ENCODE measurements at regions not wholly inside any gene's neighbourhood (a gene's known extent, or its start where the extent isn't known, plus 50 kb on each side); places are given as distances from the start of the nearest gene placed in this dataset.

DNA sequence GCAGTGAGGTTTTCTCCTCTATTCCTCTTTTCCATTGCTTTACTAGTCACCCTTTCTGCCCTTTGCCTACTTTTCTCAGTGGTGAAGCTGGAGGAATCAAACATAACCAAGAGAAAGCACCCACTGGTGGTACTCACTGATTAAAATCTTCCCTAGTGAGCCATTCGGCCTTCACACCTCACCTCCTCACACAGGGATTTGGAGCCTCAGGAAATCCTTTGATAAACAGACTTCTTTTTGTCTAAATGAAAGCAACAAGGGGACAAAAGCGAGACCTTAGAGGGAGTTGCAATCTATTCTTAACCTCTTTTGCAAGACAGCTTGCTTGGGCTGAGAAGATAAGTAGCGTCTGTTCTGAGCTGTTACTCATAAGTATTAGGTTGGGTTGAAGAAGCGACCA, 572.6 kb downstream of the ZNF674 start:
- TF ChIP-seq POLR2AphosphoS5 (IDR thresholded peaks at IDR 0.05; ENCODE audit: low read depth): no peak
- no peak for TF ChIP-seq GABPA (IDR thresholded peaks at IDR 0.05; ENCODE audit: low read depth)
- no peak for TF ChIP-seq SPI1 (IDR thresholded peaks at IDR 0.05; ENCODE audit: borderline replicate concordance, low read depth)
- no peak for TF ChIP-seq REST (IDR thresholded peaks at IDR 0.05; ENCODE audit: insufficient replicate concordance, low read depth)
- TF ChIP-seq CTCF (IDR thresholded peaks at IDR 0.05; ENCODE audit: insufficient read depth, low read length): no peak
- no peak for DNase-seq (ENCODE audit: low read depth in 1 of 2, low spot score in 1 of 2)
- Histone ChIP-seq H3K4me3 (replicated peaks; ENCODE audit: insufficient read depth, low read length) (no peak overlapping the region), H3K27ac (replicated peaks) (no peak overlapping the region), H3K27me3 (ENCODE audit: insufficient read depth, poor library complexity, severe bottlenecking) (no peaks in the 10 kb centered on the region)

- Histone ChIP-seq H3K27me3 (ENCODE audit: insufficient read depth, poor library complexity, severe bottlenecking) (no peaks in the 10 kb centered on the region), H3K4me3 (replicated peaks; ENCODE audit: insufficient read depth, low read length) (no peak overlapping the region), H3K27ac (replicated peaks) (no peak overlapping the region)
- no peak for TF ChIP-seq SPI1 (IDR thresholded peaks at IDR 0.05; ENCODE audit: borderline replicate concordance, low read depth)
- no peak for TF ChIP-seq CTCF (IDR thresholded peaks at IDR 0.05; ENCODE audit: insufficient read depth, low read length)
- no peak for TF ChIP-seq REST (IDR thresholded peaks at IDR 0.05; ENCODE audit: insufficient replicate concordance, low read depth)
- TF ChIP-seq POLR2AphosphoS5 (IDR thresholded peaks at IDR 0.05; ENCODE audit: low read depth): no peak
- TF ChIP-seq GABPA (IDR thresholded peaks at IDR 0.05; ENCODE audit: low read depth): no peak
- DNase-seq (ENCODE audit: low read depth in 1 of 2, low spot score in 1 of 2): no peak
Measured at GRCh38 chrX:45959567-45959966, 585.7 kb downstream of the ZNF674 start.

- TF ChIP-seq POLR2AphosphoS5 (IDR thresholded peaks at IDR 0.05; ENCODE audit: low read depth) (no peak), REST (IDR thresholded peaks at IDR 0.05; ENCODE audit: insufficient replicate concordance, low read depth) (no peak), CTCF (IDR thresholded peaks at IDR 0.05; ENCODE audit: insufficient read depth, low read length) (no peak)
- Histone ChIP-seq H3K27ac (replicated peaks) (no peak overlapping the region), H3K4me3 (replicated peaks; ENCODE audit: insufficient read depth, low read length) (no peak overlapping the region), H3K27me3 (ENCODE audit: insufficient read depth, poor library complexity, severe bottlenecking) (no peaks in the 10 kb centered on the region)
- no peak for DNase-seq (ENCODE audit: low read depth in 1 of 2, low spot score in 1 of 2)
Measured at GRCh38 chrX:45956191-45956870, 588.9 kb downstream of the ZNF674 start.
